ENCODE measurements at regions not wholly inside any gene's neighbourhood (a gene's known extent, or its start where the extent isn't known, plus 50 kb on each side); places are given as distances from the start of the nearest gene placed in this dataset.

DNA sequence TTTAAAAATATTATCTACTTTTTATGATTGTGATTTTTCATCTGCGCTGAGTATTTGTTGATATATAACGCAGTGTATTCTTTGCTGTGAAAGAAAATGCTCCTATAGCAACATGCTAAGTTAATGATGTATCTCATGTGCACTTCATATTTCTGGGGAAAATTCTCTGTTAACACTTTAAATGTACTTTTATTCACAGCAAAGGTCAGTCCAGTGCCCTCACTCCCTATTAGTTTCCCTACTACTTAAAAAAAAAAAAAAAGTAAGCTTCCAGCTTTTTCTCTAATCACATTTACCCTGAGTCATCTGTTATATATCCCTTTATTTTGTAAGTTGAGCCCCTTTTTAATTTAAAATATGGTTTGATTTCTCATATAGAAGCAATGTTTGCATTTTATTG lies 219.8 kb downstream of the AEBP2 start:
- TF ChIP-seq EZH2 (optimal IDR thresholded peaks at IDR 0.05; ENCODE audit: low read depth, low read length) (no peak), EZH2phosphoT487 (IDR thresholded peaks at IDR 0.05; ENCODE audit: low read length) (no peak)
